ENCODE measurements at regions not wholly inside any gene's neighbourhood (a gene's known extent, or its start where the extent isn't known, plus 50 kb on each side); places are given as distances from the start of the nearest gene placed in this dataset.

GRCh38 chr21:18801468-18801867 is 397.9 kb upstream of the TMPRSS15 start:
- TF ChIP-seq EZH2phosphoT487 (IDR thresholded peaks at IDR 0.05; ENCODE audit: borderline replicate concordance) (no peak), CTCF (IDR thresholded peaks at IDR 0.05 in 2 of 3, conservative IDR thresholded peaks at IDR 0.05 in 1 of 3; ENCODE audit: borderline replicate concordance in 1 of 3, insufficient read depth in 1 of 3, low read depth in 2 of 3, low read length in 2 of 3) (no peak), CBX3 (IDR thresholded peaks at IDR 0.05; ENCODE audit: low read depth) (no peak), CEBPB (IDR thresholded peaks at IDR 0.05; ENCODE audit: low read depth) (no peak), RAD21 (IDR thresholded peaks at IDR 0.05; ENCODE audit: low read depth) (no peak), SP1 (IDR thresholded peaks at IDR 0.05; ENCODE audit: low read depth) (no peak)
- TF ChIP-seq, protein P1, sequence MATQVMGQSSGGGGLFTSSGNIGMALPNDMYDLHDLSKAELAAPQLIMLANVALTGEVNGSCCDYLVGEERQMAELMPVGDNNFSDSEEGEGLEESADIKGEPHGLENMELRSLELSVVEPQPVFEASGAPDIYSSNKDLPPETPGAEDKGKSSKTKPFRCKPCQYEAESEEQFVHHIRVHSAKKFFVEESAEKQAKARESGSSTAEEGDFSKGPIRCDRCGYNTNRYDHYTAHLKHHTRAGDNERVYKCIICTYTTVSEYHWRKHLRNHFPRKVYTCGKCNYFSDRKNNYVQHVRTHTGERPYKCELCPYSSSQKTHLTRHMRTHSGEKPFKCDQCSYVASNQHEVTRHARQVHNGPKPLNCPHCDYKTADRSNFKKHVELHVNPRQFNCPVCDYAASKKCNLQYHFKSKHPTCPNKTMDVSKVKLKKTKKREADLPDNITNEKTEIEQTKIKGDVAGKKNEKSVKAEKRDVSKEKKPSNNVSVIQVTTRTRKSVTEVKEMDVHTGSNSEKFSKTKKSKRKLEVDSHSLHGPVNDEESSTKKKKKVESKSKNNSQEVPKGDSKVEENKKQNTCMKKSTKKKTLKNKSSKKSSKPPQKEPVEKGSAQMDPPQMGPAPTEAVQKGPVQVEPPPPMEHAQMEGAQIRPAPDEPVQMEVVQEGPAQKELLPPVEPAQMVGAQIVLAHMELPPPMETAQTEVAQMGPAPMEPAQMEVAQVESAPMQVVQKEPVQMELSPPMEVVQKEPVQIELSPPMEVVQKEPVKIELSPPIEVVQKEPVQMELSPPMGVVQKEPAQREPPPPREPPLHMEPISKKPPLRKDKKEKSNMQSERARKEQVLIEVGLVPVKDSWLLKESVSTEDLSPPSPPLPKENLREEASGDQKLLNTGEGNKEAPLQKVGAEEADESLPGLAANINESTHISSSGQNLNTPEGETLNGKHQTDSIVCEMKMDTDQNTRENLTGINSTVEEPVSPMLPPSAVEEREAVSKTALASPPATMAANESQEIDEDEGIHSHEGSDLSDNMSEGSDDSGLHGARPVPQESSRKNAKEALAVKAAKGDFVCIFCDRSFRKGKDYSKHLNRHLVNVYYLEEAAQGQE (IDR thresholded peaks at IDR 0.05; ENCODE audit: low read depth): no peak

All from HCT116 (cell line).